AG04450 (cell line): ENCODE measurements at regions not wholly inside any gene's neighbourhood (a gene's known extent, or its start where the extent isn't known, plus 50 kb on each side); places are given as distances from the start of the nearest gene placed in this dataset.

Experiments
- CTCF ChIA-PET: fragments of 300-600, 350-600 bp; formaldehyde crosslinking; extraction: SDS; loops from one replicate; lab custom pipeline; 2022; ENCODE audit warnings: antibody characterized with exemption, inconsistent platforms; lab: Charles Lee
- POLR2A ChIA-PET: fragments of 350-600 bp; formaldehyde crosslinking; extraction: SDS; loops from one replicate; lab custom pipeline; 2021; ENCODE audit warnings: antibody characterized with exemption, inconsistent platforms; lab: Yijun Ruan, JAX
- DNase-seq: peaks from one replicate; pipeline ENCODE4 v3.0.0-alpha.2; 2011; ENCODE audit warnings: low read depth, low spot score
- H3K27ac ChIP-seq: one replicate; pipeline ENCODE4 v1.5.1; 2012; ENCODE audit warnings: low read depth, low read length, control low read depth
- H3K27me3 ChIP-seq: one replicate; pipeline ENCODE4 v1.6.0; 2012; ENCODE audit warnings: low read length; ENCODE audit not compliant: control insufficient read depth, insufficient read depth
- H3K4me3 ChIP-seq: 2 replicates; pipeline ENCODE4 v1.5.1; 2011; ENCODE audit warnings: mild to moderate bottlenecking, low read depth, low read length, control low read depth
- H3K9me3 ChIP-seq: 2 replicates; pipeline ENCODE4 v1.5.1; 2012; ENCODE audit warnings: low read length; ENCODE audit not compliant: control insufficient read depth, insufficient read depth
- CTCF ChIP-seq: IDR thresholded peaks from 2 replicates; pipeline ENCODE4 v1.5.1; 2011; ENCODE audit warnings: low read depth, low read length, control low read depth, inconsistent platforms

GRCh38 chr4:20544645-20545044, 155.6 kb upstream of the PACRGL start:
- TF ChIP-seq CTCF, result peak; percentile 73
- DNase-seq, result no peak
- H3K9me3 ChIP-seq, result no peaks in the 10 kb centered on the region
- H3K27ac ChIP-seq, result no peak overlapping the region
- ChIA-PET CTCF (interaction anchor here (0.7 to 1.8 kb wide), 35 partner anchors 9 to 296 kb away, joined by 3 to 32 read pairs (median 5); no protein-coding TSS in a partner anchor), POLR2A (no interaction called here)
- H3K27me3 ChIP-seq, result no peaks in the 10 kb centered on the region
- H3K4me3 ChIP-seq, result no peak overlapping the region

GRCh38 chr4:20552004-20552403, 148.3 kb upstream of the PACRGL start:
- CTCF ChIA-PET, result interaction anchor here (1.0 kb wide), 1 partner anchor 136 kb away, joined by 3 read pairs; no protein-coding TSS in a partner anchor
- no peaks in the 10 kb centered on the region for H3K27me3 ChIP-seq
- no peaks in the 10 kb centered on the region for H3K9me3 ChIP-seq
- POLR2A ChIA-PET, result no interaction called here
- no peak overlapping the region for H3K27ac ChIP-seq
- no peak for TF ChIP-seq CTCF
- no peak for DNase-seq
- no peak overlapping the region for H3K4me3 ChIP-seq

GRCh38 chr4:20554134-20554533, 146.1 kb upstream of the PACRGL start:
- H3K27ac ChIP-seq, result no peak overlapping the region
- H3K9me3 ChIP-seq, result no peaks in the 10 kb centered on the region
- no peak for TF ChIP-seq CTCF
- H3K27me3 ChIP-seq, result no peaks in the 10 kb centered on the region
- ChIA-PET POLR2A (no interaction called here), CTCF (no interaction called here)
- H3K4me3 ChIP-seq, result no peak overlapping the region
- no peak for DNase-seq

- no peak for TF ChIP-seq CTCF
- Histone ChIP-seq H3K4me3 (no peak overlapping the region), H3K9me3 (no peaks in the 10 kb centered on the region), H3K27ac (no peak overlapping the region), H3K27me3 (no peaks in the 10 kb centered on the region)
- ChIA-PET POLR2A (no interaction called here), CTCF (interaction anchor here (1.5 to 2.0 kb wide), 2 partner anchors 21 to 120 kb away, joined by 6 read pairs; no protein-coding TSS in a partner anchor)
- DNase-seq, result peak; percentile 11
Measured at GRCh38 chr4:20565075-20565721, 135.1 kb upstream of the PACRGL start.

GRCh38 chr4:20570981-20571715, 129.1 kb upstream of the PACRGL start:
- Histone ChIP-seq H3K27ac (no peak overlapping the region), H3K27me3 (no peaks in the 10 kb centered on the region), H3K4me3 (no peak overlapping the region), H3K9me3 (no peaks in the 10 kb centered on the region)
- ChIA-PET CTCF (interaction anchor here (1.9 kb wide), 1 partner anchor 27 kb away, joined by 5 read pairs; no protein-coding TSS in a partner anchor), POLR2A (interaction anchor here (0.6 kb wide), 1 partner anchor 1850 kb away, joined by 3 read pairs; no protein-coding TSS in a partner anchor)
- TF ChIP-seq CTCF, result no peak
- no peak for DNase-seq
